GM21528 (cell line): ENCODE measurements at regions not wholly inside any gene's neighbourhood (a gene's known extent, or its start where the extent isn't known, plus 50 kb on each side); places are given as distances from the start of the nearest gene placed in this dataset.

Experiments used
- ATAC-seq: cut with Tn5 transposase; IDR thresholded peaks from one replicate; pipeline ENCODE4 v1.9.1; 2021; ENCODE audit warnings: mild to moderate bottlenecking, moderate library complexity; ENCODE audit not compliant: unreplicated experiment, low FRiP score

GRCh38 chr14:95442633-95443021, 73.8 kb downstream of the SYNE3 start:
- ATAC-seq = peak; percentile 79

- no peak for ATAC-seq
Observed at GRCh38 chr14:95442016-95442632, 74.3 kb downstream of the SYNE3 start.

GRCh38 chr14:95440951-95441350, 75.5 kb downstream of the SYNE3 start:
- no peak for ATAC-seq

- ATAC-seq = no peak
Observed at GRCh38 chr14:95440496-95440895, 76.0 kb downstream of the SYNE3 start.

- no peak for ATAC-seq
Observed at GRCh38 chr14:95439881-95440280, 76.6 kb downstream of the SYNE3 start.

- ATAC-seq = no peak
Observed at GRCh38 chr14:95437715-95438114, 78.7 kb downstream of the SYNE3 start.

- ATAC-seq = no peak
Observed at GRCh38 chr14:95436354-95436753, 80.1 kb downstream of the SYNE3 start.

- no peak for ATAC-seq
Observed at GRCh38 chr14:95434121-95434520, 82.3 kb downstream of the SYNE3 start.

- ATAC-seq = no peak
Observed at GRCh38 chr14:95433094-95433478, 83.4 kb downstream of the SYNE3 start.

- no peak for ATAC-seq
Observed at GRCh38 chr14:95432144-95433093, 84.0 kb downstream of the SYNE3 start.

GRCh38 chr14:95431199-95432143, 85.0 kb downstream of the SYNE3 start:
- ATAC-seq = no peak

GRCh38 chr14:95428557-95428956, 87.9 kb downstream of the SYNE3 start:
- no peak for ATAC-seq

- no peak for ATAC-seq
Observed at GRCh38 chr14:95426116-95426475, 90.4 kb downstream of the SYNE3 start.

- no peak for ATAC-seq
Observed at GRCh38 chr14:95425369-95426115, 90.9 kb downstream of the SYNE3 start.

GRCh38 chr14:95424529-95424928, 91.9 kb downstream of the SYNE3 start:
- ATAC-seq = no peak

- no peak for ATAC-seq
Observed at GRCh38 chr14:95421741-95422140, 94.7 kb downstream of the SYNE3 start.

GRCh38 chr14:95420060-95420459, 96.4 kb downstream of the SYNE3 start:
- ATAC-seq = no peak

- ATAC-seq = no peak
Observed at GRCh38 chr14:95419569-95419968, 96.9 kb downstream of the SYNE3 start.

- ATAC-seq = no peak
Observed at GRCh38 chr14:95418858-95419257, 97.6 kb downstream of the SYNE3 start.

GRCh38 chr14:95417492-95417891, 97.8 kb upstream of the CLMN start:
- ATAC-seq = no peak
